ENCODE measurements at regions not wholly inside any gene's neighbourhood (a gene's known extent, or its start where the extent isn't known, plus 50 kb on each side); places are given as distances from the start of the nearest gene placed in this dataset.

DNA sequence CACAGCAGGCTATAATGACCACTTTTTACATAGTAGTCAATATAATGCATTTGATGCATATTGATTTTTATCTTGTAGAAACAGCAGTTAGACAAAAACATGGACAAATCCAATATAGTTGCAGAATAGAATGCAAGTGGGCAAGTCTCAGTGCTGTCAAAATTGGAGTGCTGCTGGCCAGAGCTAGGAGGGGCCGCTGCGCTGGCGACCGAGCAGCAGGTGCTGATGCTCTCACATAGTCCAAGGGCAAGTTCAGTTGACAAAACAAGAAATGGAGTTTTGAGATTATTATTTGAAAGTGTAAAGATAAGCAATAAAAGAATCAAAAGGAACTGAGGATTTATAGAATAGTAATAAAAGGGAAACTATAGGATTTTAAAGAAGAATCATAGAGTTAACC is 60.6 kb upstream of the CDK20 start:
- no peak overlapping the region for H3K27ac Mint-ChIP-seq
- no peaks in the 10 kb centered on the region for H3K27me3 Mint-ChIP-seq (ENCODE audit: low read depth)
- H3K4me3 Mint-ChIP-seq = no peak overlapping the region
- peaks cover 19% of the 10 kb centered on the region for H3K9me3 Mint-ChIP-seq
- H3K36me3 Mint-ChIP-seq (ENCODE audit: low read depth) = peaks cover 3% of the 10 kb centered on the region
- no peak for TF ChIP-seq CTCF (IDR thresholded peaks at IDR 0.05; ENCODE audit: unreplicated experiment in 3 of 3)
- H3K4me1 Mint-ChIP-seq = no peaks in the 10 kb centered on the region

DNA sequence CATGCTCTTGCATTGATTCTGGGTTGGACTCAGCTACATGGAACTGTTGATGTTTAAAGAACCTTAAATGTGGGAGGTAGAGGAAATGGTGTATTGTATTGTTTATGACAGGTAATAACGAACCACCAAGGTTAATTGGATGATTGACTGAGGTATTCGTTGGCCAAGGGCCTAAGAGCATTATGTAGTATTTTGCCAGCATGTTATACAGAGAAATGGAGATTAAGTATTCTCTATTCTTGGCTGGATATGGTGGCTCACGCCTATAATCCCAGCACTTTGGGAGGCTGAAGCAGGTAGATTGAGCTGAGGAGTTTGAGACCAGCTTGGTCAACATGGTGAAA is 59.0 kb upstream of the CDK20 start:
- no peaks in the 10 kb centered on the region for H3K27me3 Mint-ChIP-seq (ENCODE audit: low read depth)
- H3K4me3 Mint-ChIP-seq = no peak overlapping the region
- peaks cover 16% of the 10 kb centered on the region for H3K9me3 Mint-ChIP-seq
- H3K4me1 Mint-ChIP-seq = no peaks in the 10 kb centered on the region
- no peak overlapping the region for H3K27ac Mint-ChIP-seq
- no peak for TF ChIP-seq CTCF (IDR thresholded peaks at IDR 0.05; ENCODE audit: unreplicated experiment in 3 of 3)
- H3K36me3 Mint-ChIP-seq (ENCODE audit: low read depth) = peaks cover 3% of the 10 kb centered on the region

DNA sequence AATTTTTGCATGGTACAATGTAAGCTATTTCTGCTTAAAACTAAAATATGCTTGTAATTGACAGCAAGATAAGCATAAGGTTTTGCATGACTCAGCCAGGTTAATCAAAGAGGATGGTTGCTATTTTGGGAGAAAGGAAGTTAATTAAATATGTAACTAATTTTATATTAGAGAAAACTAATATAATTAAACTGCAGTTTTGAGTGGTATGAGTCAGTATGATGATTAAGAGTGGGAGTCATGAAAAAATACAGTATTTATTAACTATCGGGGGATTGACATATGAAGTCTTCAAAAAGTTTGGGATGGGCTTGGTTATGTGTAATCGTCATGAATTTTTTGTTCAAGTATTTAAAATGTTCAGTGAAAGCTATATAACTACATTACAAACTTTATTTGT is 54.0 kb upstream of the CDK20 start:
- H3K27ac Mint-ChIP-seq = no peak overlapping the region
- no peaks in the 10 kb centered on the region for H3K4me1 Mint-ChIP-seq
- H3K36me3 Mint-ChIP-seq (ENCODE audit: low read depth) = no peaks in the 10 kb centered on the region
- no peaks in the 10 kb centered on the region for H3K27me3 Mint-ChIP-seq (ENCODE audit: low read depth)
- TF ChIP-seq CTCF (IDR thresholded peaks at IDR 0.05; ENCODE audit: unreplicated experiment in 3 of 3) = no peak
- no peaks in the 10 kb centered on the region for H3K9me3 Mint-ChIP-seq
- no peak overlapping the region for H3K4me3 Mint-ChIP-seq

- Mint-ChIP-seq H3K27me3 (ENCODE audit: low read depth) (peaks cover 6% of the 10 kb centered on the region), H3K36me3 (ENCODE audit: low read depth) (no peaks in the 10 kb centered on the region), H3K4me1 (no peaks in the 10 kb centered on the region), H3K27ac (no peak overlapping the region), H3K4me3 (no peak overlapping the region), H3K9me3 (no peaks in the 10 kb centered on the region)
- TF ChIP-seq CTCF (IDR thresholded peaks at IDR 0.05; ENCODE audit: unreplicated experiment in 3 of 3) = no peak
Measured at GRCh38 chr9:88026118-88026479, 51.8 kb upstream of the CDK20 start.

GRCh38 chr9:88025411-88026117 is 51.2 kb upstream of the CDK20 start:
- Mint-ChIP-seq H3K4me1 (no peaks in the 10 kb centered on the region), H3K27me3 (ENCODE audit: low read depth) (peaks cover 6% of the 10 kb centered on the region), H3K27ac (no peak overlapping the region), H3K4me3 (no peak overlapping the region), H3K36me3 (ENCODE audit: low read depth) (no peaks in the 10 kb centered on the region), H3K9me3 (no peaks in the 10 kb centered on the region)
- no peak for TF ChIP-seq CTCF (IDR thresholded peaks at IDR 0.05; ENCODE audit: unreplicated experiment in 3 of 3)

DNA sequence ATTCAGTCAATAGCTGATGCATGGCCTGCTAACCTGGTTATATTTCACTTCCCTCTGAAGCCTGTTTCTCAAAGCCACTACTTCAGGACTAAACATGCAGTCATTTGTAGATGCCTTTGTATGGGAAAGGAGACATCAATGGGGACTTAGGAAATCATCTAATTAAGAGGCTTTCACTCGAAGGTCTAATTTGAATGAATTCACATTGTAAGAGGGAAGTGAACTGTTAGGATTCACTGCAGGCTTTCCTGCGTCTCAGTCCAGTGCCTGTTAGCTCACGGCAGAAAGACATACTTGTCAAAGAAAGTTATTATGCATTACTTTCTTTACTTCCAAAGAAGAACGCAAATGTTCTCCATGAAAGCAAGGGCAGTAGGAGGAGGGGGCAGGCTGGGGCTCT is 50.6 kb upstream of the CDK20 start:
- H3K9me3 Mint-ChIP-seq = no peaks in the 10 kb centered on the region
- H3K36me3 Mint-ChIP-seq (ENCODE audit: low read depth) = no peaks in the 10 kb centered on the region
- no peak overlapping the region for H3K27ac Mint-ChIP-seq
- peaks cover 6% of the 10 kb centered on the region for H3K27me3 Mint-ChIP-seq (ENCODE audit: low read depth)
- TF ChIP-seq CTCF (IDR thresholded peaks at IDR 0.05; ENCODE audit: unreplicated experiment in 3 of 3) = no peak
- no peak overlapping the region for H3K4me3 Mint-ChIP-seq
- H3K4me1 Mint-ChIP-seq = no peaks in the 10 kb centered on the region

Data from nephron (organoid).